Left hindlimb (tissue), 1 donor: ENCODE measurements at regions not wholly inside any gene's neighbourhood (a gene's known extent, or its start where the extent isn't known, plus 50 kb on each side); places are given as distances from the start of the nearest gene placed in this dataset.
"Not testable (repeated sequence)": the region's sequence is repeated elsewhere in the genome, so short reads cannot be mapped to it uniquely, and the experiment has no call there.

Source experiments
- DNase-seq: peaks from one replicate; pipeline ENCODE4 v3.0.0-alpha.2; 2018

DNA sequence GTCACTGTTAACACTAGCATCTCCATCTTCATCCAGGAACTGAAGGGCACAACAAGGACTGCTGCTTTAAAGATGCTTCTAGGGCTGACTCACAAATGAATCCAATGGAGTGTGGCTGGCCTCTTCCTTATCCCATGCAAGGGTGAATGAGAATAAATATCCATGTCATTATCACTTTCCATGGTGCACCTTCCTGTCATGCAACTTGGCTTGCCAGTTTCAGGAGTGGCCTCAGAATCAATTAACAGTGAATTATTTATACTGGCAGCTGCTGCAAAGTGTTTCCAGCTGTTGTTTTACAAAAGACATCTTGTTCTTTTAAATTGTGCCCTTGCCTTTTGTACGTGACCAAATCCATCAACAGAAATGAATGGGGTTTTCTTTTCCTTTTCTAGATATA is 499.3 kb upstream of the TMEM132C start:
- DNase-seq = no peak

DNA sequence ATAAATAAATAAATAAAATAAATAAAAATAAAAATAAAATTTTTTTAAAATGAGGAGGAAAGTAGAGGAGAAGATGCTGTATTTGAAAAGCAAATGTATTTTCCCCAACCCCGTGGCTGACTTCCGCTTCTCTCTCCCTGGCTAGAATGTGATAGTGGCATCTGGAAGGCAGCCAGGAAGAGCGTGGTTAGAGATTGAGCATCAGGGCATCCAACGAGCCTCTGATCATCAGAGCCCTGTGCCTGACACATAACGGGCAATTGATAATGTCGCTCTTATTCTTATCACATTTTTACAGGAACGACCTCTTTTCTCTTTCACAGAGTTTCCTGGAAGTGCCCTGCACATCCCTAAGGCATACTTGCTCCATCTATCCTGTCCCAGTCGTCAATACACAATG is 496.9 kb upstream of the TMEM132C start:
- no peak for DNase-seq

DNA sequence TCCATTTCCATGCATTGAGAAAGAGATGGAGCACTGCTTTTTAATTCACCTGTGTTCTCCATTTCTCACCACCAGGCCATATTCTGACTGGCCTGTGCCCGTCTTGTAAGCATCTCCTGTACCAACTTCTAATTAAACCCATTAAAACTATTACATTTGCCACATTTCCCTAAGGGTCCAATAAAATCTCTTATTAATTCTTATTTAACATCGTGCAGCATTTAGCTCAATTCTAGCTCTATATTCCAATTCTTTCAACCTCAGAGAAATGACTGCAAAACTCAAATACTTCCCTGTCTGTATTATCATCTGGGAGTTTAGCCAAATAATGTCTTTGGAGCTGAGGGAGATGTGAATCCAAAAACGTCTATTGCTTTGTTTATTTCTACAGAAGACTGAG is 495.4 kb upstream of the TMEM132C start:
- DNase-seq = no peak

- DNase-seq = no peak
These were observed 493.4 kb upstream of the TMEM132C start for GRCh38 chr12:127773520-127773919.

DNA sequence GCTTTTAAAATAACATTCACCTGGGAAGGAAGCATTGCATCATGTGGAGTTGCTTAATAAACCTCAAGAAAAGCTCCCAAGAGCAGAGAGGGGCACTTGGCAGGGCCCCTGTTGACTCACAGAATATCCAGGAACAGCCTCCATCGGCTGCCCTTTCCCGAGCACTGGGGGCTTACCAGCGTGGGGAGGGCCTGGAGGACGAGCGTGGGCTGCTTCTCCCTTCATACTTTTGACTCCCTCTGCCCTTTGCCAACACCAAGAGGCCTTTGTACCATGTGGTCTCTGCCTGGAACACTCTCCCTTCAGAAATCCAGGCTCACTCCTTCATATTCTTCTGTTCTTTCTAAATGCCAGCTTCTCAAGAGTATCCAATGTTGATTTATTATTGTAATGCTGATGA is 492.1 kb upstream of the TMEM132C start:
- DNase-seq = no peak

GRCh38 chr12:127779301-127780045 is 487.5 kb upstream of the TMEM132C start:
- DNase-seq = no peak

GRCh38 chr12:127780881-127781280 is 486.1 kb upstream of the TMEM132C start:
- DNase-seq = no peak

DNA sequence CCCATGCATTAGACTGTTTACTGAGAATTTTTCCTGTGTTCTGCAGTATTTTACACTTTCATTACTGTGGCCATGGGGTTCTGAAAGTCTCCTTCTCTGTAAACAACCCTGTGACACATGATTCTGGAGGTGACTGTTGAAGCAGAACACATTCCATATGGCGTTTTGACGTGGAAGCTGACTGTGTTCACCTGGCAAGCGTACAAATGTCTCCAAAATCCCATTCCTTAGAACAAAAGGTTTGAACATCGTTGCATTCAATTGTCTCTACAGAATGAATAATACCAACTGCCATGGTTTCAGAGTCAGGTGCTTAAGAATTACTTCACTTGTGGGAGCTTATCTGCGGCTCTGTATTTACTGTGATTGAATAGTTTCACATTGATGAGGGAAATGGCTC is 485.6 kb upstream of the TMEM132C start:
- no peak for DNase-seq

DNA sequence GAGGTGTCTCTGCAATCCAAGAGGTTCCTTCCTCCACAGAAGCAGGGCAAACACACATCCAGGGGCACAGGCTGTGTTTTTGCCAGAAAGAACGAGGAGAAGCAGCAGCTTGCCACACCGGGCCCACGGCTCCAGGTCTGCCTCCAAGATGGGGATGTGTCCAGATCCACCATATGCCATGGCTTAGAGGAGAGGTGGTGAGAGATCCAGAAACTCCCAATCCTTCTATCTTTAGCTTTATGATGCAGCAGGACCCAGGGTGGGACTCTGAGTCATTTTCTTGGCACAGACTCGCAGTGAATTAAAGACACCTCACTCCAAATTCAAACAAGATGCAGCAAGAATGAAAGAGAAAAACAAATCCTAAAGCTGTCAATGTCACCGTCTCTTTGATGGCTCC is 481.4 kb upstream of the TMEM132C start:
- peak; percentile 61 for DNase-seq

- no peak for DNase-seq
These were observed 480.9 kb upstream of the TMEM132C start for GRCh38 chr12:127785986-127786590.

GRCh38 chr12:127787544-127787943 is 479.4 kb upstream of the TMEM132C start:
- no peak for DNase-seq

DNA sequence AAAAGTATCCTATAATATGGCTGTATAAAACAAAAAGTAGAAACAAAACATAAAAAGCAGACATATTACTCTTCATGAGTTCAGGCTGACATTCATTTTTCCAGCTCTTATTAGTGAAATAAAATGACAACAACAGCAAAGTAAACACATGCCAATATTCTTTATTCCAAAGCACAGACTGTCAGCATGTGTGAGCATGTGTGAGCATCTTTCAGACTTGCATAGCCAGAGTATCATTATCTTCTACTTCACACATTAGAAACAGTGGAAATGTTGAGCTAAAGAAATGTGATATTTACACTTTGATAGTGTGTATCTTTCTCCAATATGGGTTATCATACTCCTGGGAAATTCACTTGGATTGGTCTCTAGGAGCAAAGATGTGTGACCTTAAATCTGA is 476.6 kb upstream of the TMEM132C start:
- no peak for DNase-seq

GRCh38 chr12:127791217-127791616 is 475.8 kb upstream of the TMEM132C start:
- no peak for DNase-seq

DNA sequence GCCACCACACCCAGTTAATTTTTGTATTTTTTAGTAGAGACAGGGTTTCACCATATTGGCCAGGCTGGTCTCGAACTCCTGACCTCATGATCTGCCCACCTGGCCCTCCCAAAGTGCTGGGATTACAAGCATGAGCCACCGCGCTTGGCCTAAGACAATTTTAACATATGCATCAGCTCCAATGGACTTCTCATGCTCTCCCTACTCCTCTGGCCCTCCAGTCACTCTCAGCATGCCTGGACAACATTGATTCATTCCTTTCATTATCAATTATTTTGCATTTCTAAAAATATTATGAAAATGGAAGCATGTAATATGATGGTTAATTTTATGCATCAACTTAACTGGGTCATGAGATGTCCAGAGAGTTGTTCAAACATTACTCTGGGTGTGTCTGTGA is 469.1 kb upstream of the TMEM132C start:
- no peak for DNase-seq

GRCh38 chr12:127802271-127802670 is 464.7 kb upstream of the TMEM132C start:
- DNase-seq = no peak

DNA sequence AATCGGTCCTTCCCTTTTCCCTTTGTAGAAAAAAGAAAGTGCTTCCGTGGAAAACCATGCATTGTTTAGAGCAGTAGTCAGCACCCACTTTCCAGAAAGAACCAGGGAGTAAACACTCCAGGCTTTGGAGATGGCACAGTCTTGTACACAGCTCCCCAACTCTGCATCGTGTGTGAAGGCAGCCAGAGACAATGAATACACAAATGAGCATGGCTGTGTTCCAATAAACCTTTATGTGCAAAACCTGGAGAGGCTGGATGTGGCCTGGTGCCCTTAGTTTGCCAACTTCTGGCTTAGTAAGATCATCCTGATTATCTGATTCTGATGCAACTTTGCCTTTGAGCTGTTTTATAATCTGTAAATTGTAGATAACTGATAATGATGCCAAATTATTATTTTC is 463.4 kb upstream of the TMEM132C start:
- no peak for DNase-seq

- DNase-seq = no peak
These were observed 457.7 kb upstream of the TMEM132C start for GRCh38 chr12:127809275-127809674.

- DNase-seq = no peak
These were observed 456.9 kb upstream of the TMEM132C start for GRCh38 chr12:127810041-127810440.

DNA sequence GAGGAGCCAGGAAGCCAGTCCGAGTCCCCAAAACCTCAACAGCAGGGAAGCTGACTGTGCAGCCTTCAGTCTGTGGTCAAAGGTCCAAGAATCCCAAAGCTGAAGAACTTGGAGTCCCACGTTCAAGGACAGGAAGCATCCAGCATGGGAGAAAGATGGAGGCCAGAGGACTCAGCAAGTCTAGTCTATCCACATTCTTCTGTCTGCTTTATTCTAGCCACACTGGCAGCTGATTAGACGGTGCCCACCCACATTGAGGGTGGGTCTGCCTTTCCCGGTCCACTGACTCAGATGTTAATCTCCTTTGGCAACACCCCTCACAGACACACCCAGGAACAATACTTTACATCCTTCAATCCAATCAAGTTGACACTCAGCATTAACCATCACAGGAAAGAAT is 456.5 kb upstream of the TMEM132C start:
- not testable (repeated sequence) for DNase-seq

DNA sequence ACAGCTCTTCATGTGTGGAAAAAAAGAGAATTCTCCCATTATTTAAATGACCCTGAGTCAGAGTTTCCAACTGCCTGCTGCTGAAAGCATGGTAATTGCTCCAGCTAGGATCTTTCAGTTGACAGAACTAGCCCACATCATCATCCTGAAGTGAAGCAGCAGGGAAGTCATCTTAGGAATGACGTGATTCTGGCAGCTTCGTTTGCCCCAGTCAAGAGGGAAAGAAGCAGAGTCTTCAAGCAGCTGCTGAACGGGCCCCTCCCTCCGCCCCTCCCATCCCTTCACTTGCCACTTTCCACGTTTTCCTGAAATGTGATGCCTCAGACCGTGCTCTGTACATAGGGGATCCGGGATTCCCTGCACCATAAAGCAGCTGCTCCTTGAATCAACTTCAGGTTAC is 455.0 kb upstream of the TMEM132C start:
- peak; percentile 91 for DNase-seq

GRCh38 chr12:127813147-127813546 is 453.8 kb upstream of the TMEM132C start:
- no peak for DNase-seq

DNA sequence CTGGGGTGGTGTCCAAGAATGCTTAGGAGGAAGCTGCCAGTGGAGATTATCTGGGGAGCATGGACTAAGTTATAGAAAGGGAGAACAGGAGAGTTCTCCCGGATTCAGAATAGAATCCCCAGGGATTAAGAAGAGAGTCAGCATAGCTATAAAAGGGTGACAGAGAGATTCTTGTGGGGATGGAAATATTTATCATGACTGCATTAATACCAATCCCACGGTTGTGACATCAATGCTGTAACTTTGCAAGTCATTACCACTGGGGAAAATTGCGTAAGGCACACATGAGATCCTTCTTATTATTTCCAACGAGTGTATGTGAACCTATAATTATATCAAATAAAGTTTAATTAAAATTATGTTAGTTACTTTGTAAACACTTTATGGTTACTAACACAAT is 447.9 kb upstream of the TMEM132C start:
- DNase-seq = no peak

GRCh38 chr12:127820271-127820670 is 446.7 kb upstream of the TMEM132C start:
- no peak for DNase-seq

DNA sequence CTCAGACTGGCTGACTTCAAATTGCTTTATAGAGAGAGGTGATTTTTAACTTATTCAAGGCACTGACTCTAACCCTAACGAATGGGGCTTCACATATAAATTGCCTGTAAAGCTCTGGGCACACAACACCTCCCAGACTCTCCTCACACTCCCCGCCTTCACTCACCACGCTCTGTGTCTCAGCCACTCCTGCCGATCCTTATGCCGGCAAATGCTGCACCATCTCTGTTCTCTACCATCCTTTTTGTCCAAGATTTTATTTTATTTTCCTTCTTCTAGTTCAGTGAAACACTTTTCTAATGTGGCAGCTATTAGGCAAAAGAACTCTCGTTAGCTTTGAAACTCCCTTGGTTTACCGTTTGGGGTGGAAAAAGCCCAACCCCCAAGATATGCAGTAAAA is 446.1 kb upstream of the TMEM132C start:
- DNase-seq = no peak
